K562 (cell line): ENCODE measurements at regions not wholly inside any gene's neighbourhood (a gene's known extent, or its start where the extent isn't known, plus 50 kb on each side); places are given as distances from the start of the nearest gene placed in this dataset.

Experiments
- ATF1 ChIP-seq, 2 experiments: fragments of 450-650 bp in 1 of 2; IDR thresholded peaks; 2 replicates each; pipeline ENCODE4 v1.6.1; 2016; ENCODE audit warnings: missing compliant biosample characterization in 1 of 2, missing genetic modification characterization in 1 of 2
- BCL6 ChIP-seq: fragments of 250-450 bp; sonication (Bioruptor Pico); IDR thresholded peaks from 2 replicates; pipeline ENCODE4 v1.4.0; 2020
- CBFB ChIP-seq: sonication (generic); formaldehyde crosslinking; IDR thresholded peaks from 2 replicates; pipeline ENCODE4 v1.4.0; 2020; ENCODE audit warnings: mild to moderate bottlenecking, missing genetic modification reagents
- CREB1 ChIP-seq, 2 experiments: sonication (generic) in 1 of 2; formaldehyde crosslinking in 1 of 2; IDR thresholded peaks; 2 replicates each; pipeline versions ENCODE4 v1.6.1 to v1.8.0; 2012 to 2022; ENCODE audit warnings: inconsistent platforms in 1 of 2, mild to moderate bottlenecking in 1 of 2, missing genetic modification reagents in 1 of 2, moderate library complexity in 1 of 2
- FOXA3 ChIP-seq, 2 experiments: fragments of 450-650 bp in 1 of 2; sonication (generic) in 1 of 2; formaldehyde crosslinking; IDR thresholded peaks in 1 of 2; conservative IDR thresholded peaks in 1 of 2; 2 replicates each; pipeline versions ENCODE4 v1.4.0 to v1.8.0; 2020 to 2022; ENCODE audit warnings: mild to moderate bottlenecking in 2 of 2, missing genetic modification reagents in 1 of 2
- HDAC3 ChIP-seq: fragments of 450-650 bp; IDR thresholded peaks from 2 replicates; pipeline ENCODE4 v1.6.1; 2018; ENCODE audit warnings: borderline replicate concordance, mild to moderate bottlenecking, moderate library complexity; ENCODE audit not compliant: partially characterized antibody
- OTX1 ChIP-seq: fragments of 450-650 bp; formaldehyde crosslinking; IDR thresholded peaks from 2 replicates; pipeline ENCODE4 v1.4.0; 2022; ENCODE audit warnings: mild to moderate bottlenecking
- SMAD4 ChIP-seq: fragments of 250-450 bp; sonication (Bioruptor Pico); conservative IDR thresholded peaks from 2 replicates; pipeline ENCODE4 v1.8.0; 2021; ENCODE audit warnings: inconsistent platforms, mild to moderate bottlenecking, moderate library complexity
- ZNF324 ChIP-seq: fragments of 250-450 bp; sonication (Bioruptor Pico); IDR thresholded peaks from 2 replicates; pipeline ENCODE4 v1.4.0; 2020; ENCODE audit warnings: mild to moderate bottlenecking
- ZNF696 ChIP-seq: fragments of 250-450 bp; sonication (Bioruptor Pico); conservative IDR thresholded peaks from 2 replicates; pipeline ENCODE4 v1.4.0; 2020; ENCODE audit warnings: mild to moderate bottlenecking, moderate library complexity
- TF ChIP-seq, protein P1 (sequence below): fragments of 200-600 bp; sonication (generic); IDR thresholded peaks from one replicate; pipeline ENCODE4 v1.6.1; 2012; ENCODE audit warnings: mild to moderate bottlenecking, low read depth, low read length, inconsistent platforms
- TF ChIP-seq, protein P2 (sequence below): fragments of 250-450 bp; sonication (Bioruptor Pico); IDR thresholded peaks from 2 replicates; pipeline ENCODE4 v1.6.1; 2021; ENCODE audit warnings: mild to moderate bottlenecking
- TF ChIP-seq, protein P3 (sequence below): fragments of 250-450 bp; sonication (Bioruptor Pico); IDR thresholded peaks from 2 replicates; pipeline ENCODE4 v1.8.0; 2021; ENCODE audit warnings: mild to moderate bottlenecking, moderate library complexity

DNA sequence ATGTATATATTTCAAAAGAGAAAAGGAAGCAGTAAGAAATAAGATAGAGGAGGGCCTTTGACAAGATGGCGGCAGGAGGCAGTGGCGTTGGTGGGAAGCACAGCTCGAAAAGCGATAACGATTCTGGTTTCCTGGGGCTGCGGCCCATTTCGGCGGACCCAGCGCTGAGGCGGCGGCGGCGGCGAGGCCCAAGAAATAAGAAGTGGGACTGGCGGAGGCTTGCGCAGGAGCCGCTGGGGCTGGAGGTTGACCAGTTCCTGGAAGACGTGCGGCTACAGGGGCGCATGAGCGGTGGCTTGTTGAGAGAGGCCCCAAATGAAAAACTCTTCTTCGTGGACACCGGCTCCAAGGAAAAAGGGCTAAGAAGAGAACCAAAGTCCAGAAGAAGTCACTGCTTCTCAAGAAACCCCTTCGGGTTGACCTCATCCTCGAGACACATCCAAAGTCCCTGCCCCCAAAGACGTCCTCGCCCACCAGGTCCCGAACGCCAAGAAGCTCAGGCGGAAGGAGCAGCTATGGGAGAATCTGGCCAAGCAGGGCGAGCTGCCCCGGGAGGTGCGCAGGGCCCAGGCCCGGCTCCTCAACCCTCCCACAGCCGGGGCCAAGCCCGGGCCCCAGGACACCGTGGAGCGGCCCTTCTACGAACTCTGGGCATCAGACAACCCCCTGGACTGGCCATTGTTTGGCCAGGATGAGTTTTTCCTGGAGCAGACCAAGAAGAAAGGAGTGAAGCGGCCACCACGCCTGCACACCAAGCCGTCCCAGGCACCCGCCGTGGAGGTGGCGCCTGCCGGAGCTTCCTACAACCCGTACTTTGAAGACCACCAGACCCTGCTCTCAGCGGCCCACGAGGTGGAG lies 624.3 kb downstream of the MCTP2 start (continued):
- TF ChIP-seq, protein P1, sequence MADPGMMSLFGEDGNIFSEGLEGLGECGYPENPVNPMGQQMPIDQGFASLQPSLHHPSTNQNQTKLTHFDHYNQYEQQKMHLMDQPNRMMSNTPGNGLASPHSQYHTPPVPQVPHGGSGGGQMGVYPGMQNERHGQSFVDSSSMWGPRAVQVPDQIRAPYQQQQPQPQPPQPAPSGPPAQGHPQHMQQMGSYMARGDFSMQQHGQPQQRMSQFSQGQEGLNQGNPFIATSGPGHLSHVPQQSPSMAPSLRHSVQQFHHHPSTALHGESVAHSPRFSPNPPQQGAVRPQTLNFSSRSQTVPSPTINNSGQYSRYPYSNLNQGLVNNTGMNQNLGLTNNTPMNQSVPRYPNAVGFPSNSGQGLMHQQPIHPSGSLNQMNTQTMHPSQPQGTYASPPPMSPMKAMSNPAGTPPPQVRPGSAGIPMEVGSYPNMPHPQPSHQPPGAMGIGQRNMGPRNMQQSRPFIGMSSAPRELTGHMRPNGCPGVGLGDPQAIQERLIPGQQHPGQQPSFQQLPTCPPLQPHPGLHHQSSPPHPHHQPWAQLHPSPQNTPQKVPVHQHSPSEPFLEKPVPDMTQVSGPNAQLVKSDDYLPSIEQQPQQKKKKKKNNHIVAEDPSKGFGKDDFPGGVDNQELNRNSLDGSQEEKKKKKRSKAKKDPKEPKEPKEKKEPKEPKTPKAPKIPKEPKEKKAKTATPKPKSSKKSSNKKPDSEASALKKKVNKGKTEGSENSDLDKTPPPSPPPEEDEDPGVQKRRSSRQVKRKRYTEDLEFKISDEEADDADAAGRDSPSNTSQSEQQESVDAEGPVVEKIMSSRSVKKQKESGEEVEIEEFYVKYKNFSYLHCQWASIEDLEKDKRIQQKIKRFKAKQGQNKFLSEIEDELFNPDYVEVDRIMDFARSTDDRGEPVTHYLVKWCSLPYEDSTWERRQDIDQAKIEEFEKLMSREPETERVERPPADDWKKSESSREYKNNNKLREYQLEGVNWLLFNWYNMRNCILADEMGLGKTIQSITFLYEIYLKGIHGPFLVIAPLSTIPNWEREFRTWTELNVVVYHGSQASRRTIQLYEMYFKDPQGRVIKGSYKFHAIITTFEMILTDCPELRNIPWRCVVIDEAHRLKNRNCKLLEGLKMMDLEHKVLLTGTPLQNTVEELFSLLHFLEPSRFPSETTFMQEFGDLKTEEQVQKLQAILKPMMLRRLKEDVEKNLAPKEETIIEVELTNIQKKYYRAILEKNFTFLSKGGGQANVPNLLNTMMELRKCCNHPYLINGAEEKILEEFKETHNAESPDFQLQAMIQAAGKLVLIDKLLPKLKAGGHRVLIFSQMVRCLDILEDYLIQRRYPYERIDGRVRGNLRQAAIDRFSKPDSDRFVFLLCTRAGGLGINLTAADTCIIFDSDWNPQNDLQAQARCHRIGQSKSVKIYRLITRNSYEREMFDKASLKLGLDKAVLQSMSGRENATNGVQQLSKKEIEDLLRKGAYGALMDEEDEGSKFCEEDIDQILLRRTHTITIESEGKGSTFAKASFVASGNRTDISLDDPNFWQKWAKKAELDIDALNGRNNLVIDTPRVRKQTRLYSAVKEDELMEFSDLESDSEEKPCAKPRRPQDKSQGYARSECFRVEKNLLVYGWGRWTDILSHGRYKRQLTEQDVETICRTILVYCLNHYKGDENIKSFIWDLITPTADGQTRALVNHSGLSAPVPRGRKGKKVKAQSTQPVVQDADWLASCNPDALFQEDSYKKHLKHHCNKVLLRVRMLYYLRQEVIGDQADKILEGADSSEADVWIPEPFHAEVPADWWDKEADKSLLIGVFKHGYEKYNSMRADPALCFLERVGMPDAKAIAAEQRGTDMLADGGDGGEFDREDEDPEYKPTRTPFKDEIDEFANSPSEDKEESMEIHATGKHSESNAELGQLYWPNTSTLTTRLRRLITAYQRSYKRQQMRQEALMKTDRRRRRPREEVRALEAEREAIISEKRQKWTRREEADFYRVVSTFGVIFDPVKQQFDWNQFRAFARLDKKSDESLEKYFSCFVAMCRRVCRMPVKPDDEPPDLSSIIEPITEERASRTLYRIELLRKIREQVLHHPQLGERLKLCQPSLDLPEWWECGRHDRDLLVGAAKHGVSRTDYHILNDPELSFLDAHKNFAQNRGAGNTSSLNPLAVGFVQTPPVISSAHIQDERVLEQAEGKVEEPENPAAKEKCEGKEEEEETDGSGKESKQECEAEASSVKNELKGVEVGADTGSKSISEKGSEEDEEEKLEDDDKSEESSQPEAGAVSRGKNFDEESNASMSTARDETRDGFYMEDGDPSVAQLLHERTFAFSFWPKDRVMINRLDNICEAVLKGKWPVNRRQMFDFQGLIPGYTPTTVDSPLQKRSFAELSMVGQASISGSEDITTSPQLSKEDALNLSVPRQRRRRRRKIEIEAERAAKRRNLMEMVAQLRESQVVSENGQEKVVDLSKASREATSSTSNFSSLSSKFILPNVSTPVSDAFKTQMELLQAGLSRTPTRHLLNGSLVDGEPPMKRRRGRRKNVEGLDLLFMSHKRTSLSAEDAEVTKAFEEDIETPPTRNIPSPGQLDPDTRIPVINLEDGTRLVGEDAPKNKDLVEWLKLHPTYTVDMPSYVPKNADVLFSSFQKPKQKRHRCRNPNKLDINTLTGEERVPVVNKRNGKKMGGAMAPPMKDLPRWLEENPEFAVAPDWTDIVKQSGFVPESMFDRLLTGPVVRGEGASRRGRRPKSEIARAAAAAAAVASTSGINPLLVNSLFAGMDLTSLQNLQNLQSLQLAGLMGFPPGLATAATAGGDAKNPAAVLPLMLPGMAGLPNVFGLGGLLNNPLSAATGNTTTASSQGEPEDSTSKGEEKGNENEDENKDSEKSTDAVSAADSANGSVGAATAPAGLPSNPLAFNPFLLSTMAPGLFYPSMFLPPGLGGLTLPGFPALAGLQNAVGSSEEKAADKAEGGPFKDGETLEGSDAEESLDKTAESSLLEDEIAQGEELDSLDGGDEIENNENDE: no peak
- TF ChIP-seq, protein P2, sequence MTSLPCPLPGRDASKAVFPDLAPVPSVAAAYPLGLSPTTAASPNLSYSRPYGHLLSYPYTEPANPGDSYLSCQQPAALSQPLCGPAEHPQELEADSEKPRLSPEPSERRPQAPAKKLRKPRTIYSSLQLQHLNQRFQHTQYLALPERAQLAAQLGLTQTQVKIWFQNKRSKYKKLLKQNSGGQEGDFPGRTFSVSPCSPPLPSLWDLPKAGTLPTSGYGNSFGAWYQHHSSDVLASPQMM (CRISPR knock-in tag): no peak
- no peak for TF ChIP-seq HDAC3
- peak; percentile 67; the same call in 1 of the 2 replicates for TF ChIP-seq SMAD4 (CRISPR knock-in tag)
- peak; percentile 30; the same call in 1 of the 2 replicates for TF ChIP-seq OTX1 (CRISPR knock-in tag)
- TF ChIP-seq, protein P3, sequence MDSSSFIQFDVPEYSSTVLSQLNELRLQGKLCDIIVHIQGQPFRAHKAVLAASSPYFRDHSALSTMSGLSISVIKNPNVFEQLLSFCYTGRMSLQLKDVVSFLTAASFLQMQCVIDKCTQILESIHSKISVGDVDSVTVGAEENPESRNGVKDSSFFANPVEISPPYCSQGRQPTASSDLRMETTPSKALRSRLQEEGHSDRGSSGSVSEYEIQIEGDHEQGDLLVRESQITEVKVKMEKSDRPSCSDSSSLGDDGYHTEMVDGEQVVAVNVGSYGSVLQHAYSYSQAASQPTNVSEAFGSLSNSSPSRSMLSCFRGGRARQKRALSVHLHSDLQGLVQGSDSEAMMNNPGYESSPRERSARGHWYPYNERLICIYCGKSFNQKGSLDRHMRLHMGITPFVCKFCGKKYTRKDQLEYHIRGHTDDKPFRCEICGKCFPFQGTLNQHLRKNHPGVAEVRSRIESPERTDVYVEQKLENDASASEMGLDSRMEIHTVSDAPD (CRISPR knock-in tag): no peak
- TF ChIP-seq BCL6 (CRISPR knock-in tag): no peak
- no peak for TF ChIP-seq FOXA3 (CRISPR knock-in tag; conservative IDR thresholded peaks at IDR 0.05 in 1 of 2, IDR thresholded peaks at IDR 0.05 in 1 of 2)
- TF ChIP-seq CREB1 (IDR thresholded peaks at IDR 0.05): peak; percentile 10; the same call in 1 of the 2 replicates
- no peak for TF ChIP-seq CREB1 (CRISPR knock-in tag; IDR thresholded peaks at IDR 0.05)
- TF ChIP-seq ATF1 (CRISPR knock-in tag; IDR thresholded peaks at IDR 0.05): no peak
- peak; percentile 37; the same call in 1 of the 2 replicates for TF ChIP-seq ATF1 (tag; IDR thresholded peaks at IDR 0.05)
- TF ChIP-seq CBFB (CRISPR knock-in tag): no peak
- TF ChIP-seq ZNF324 (CRISPR knock-in tag): no peak
- TF ChIP-seq ZNF696 (CRISPR knock-in tag): no peak
